GM21447 (cell line): ENCODE measurements at regions not wholly inside any gene's neighbourhood (a gene's known extent, or its start where the extent isn't known, plus 50 kb on each side); places are given as distances from the start of the nearest gene placed in this dataset.
"Not testable (repeated sequence)": the region's sequence is repeated elsewhere in the genome, so short reads cannot be mapped to it uniquely, and the experiment has no call there.

Experiments used
- ATAC-seq: cut with Tn5 transposase; IDR thresholded peaks from one replicate; pipeline ENCODE4 v1.9.1; 2021; ENCODE audit not compliant: unreplicated experiment

- no peak for ATAC-seq
These were observed 207.1 kb downstream of the NKX6-1 start for GRCh38 chr4:84291969-84292368.

GRCh38 chr4:84286048-84286447, 213.0 kb downstream of the NKX6-1 start:
- no peak for ATAC-seq

- no peak for ATAC-seq
These were observed 219.4 kb downstream of the NKX6-1 start for GRCh38 chr4:84279678-84280077.

DNA sequence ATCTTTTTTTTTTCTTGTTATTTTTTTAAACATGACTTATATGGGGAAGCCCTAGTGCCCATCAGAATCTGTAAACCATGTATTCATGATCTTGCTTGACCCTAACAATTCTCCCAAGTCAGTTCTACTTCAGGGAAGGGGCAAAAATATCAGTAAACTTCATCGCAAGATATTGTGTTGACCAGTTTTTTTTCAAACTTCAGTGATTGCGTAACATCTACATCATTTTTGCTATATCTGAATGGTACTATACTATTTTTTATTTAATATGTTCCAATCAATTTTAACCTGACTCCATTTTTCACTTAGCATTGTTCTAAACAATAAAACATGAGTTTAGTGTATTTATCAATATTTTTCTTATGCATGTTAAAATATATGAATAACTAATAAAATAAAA, 221.2 kb downstream of the NKX6-1 start:
- no peak for ATAC-seq

GRCh38 chr4:84276752-84277151, 222.3 kb downstream of the NKX6-1 start:
- no peak for ATAC-seq

GRCh38 chr4:84269536-84270044, 229.5 kb downstream of the NKX6-1 start:
- no peak for ATAC-seq

GRCh38 chr4:84264652-84265051, 234.4 kb downstream of the NKX6-1 start:
- no peak for ATAC-seq

- ATAC-seq = no peak
These were observed 235.7 kb downstream of the NKX6-1 start for GRCh38 chr4:84263415-84263814.

DNA sequence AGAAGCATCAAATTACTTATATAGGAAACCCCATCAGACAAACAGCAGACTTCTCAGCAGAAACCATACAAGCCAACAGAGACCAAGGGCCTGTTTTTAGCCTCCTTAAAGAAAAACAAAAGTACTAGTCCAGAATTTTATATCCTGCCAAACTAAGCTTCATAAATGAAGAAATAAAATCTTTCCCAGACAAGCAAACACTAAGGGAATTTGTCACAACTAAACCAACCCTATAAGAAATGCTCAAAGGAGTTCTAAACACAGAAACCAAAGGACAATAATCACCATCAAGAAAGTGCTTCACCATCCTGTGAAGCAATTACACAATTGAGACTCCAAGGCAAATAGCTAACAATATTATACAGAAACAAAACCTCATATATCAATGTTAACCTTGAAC, 238.6 kb downstream of the NKX6-1 start:
- no peak for ATAC-seq

DNA sequence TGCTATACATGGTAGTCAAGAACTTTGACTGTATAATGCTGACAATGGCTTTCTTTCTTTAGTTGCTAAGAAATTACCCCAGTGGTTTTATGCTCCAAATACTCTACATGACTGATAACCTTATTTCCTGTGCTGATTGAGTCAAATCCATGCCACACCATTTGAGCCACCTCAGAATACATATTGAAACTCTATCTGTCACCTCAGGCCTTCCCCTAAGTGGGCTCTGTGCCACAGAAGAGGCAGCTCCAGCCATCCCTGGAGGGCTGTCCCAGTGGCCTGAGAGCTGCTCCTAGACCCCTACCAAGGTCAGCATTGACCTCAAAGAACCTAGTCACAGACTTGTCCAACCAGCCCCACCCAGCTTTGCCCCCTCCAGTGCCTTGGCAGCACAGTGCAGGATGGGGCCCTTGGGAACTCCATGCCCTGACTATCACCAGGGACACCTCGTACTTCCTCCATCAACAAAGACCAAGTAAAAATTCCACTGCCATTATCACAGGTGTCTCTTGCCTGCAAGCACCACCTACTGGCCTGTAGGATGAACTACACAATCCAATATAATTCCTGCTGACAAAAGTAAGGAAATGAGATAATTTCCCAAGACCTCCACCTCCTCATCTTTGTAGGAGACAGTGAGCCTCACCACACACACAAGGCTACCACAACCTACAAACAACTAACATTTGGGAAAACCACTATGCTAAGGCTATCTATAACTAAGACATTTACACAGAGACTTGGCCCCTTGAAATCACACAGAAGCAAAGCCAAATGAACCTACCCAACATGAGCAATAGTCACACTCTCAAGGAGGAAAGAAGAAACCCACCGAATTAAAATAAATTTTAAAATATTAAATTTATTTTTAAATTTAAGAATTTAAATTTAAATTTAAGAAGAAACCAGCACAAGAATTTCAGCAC, 239.9 kb downstream of the NKX6-1 start:
- ATAC-seq = peak; percentile 80

DNA sequence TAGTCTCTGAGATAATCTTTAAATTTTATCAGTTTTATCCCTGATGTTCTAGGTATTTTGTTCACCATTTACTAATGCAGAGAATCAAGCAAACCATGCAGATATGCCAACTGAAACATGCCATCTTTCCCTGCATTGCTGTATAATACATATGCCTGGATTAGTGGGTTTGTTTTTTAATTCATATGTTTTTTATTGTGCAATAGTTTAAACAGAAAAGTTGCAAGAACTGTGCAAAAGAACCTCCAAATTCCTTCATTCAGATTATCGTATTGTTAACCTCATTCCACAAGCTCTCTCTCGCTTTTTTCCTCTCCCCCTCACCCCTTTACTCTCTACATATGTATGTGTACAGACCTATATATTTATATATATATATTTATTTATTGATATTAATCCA, 244.6 kb downstream of the NKX6-1 start:
- ATAC-seq = no peak

- ATAC-seq = no peak
These were observed 249.6 kb downstream of the NKX6-1 start for GRCh38 chr4:84249521-84249920.

- ATAC-seq = not testable (repeated sequence)
These were observed 254.1 kb downstream of the NKX6-1 start for GRCh38 chr4:84245042-84245441.

DNA sequence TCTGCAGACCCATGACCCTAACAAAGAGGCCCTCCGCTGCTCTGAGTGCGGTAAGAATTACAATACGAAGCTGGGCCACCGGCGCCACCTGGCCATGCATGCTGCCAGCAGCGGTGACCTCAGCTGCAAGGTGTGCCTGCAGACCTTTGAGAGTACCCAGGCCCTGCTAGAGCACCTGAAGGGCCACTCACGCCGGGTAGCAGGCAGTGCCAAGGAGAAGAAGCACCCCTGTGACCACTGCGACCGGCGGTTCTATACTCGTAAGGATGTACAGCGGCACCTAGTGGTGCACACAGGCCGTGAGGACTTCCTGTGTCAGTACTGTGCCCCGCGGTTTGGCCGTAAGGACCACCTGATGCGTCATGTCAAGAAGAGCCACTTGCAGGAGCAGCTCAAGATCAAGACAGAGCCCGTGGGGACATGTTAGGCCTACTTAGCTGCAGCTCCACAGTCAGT, 254.7 kb downstream of the NKX6-1 start:
- ATAC-seq = not testable (repeated sequence)

GRCh38 chr4:84243685-84244084, 255.4 kb downstream of the NKX6-1 start:
- ATAC-seq = no peak

DNA sequence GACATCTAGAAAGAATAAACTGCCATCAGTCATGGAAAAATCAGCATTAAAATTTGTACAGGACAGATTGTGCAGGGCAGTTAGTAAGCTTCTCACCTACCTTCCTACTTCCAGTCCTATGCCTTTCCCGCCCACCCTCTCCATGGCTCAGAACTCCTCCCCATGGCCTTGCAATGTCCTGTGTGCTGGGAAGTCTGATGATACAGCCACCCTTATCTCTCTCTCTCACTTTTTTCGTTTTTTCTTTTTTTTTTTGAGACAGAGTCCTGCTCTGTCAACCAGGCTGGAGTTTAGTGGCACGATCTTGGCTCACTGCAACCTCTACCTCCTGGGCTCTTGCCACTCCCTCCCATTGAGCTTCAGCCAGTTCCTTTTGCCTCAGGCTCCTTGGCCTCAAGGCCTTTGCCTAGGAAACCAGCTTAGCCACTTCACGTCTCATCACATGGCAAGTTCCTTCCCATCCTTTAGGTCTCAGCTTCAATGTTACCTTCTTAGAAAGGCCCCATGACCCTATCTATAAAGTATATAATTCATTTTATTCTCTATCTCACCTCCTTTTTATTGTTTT, 259.7 kb downstream of the NKX6-1 start:
- no peak for ATAC-seq

DNA sequence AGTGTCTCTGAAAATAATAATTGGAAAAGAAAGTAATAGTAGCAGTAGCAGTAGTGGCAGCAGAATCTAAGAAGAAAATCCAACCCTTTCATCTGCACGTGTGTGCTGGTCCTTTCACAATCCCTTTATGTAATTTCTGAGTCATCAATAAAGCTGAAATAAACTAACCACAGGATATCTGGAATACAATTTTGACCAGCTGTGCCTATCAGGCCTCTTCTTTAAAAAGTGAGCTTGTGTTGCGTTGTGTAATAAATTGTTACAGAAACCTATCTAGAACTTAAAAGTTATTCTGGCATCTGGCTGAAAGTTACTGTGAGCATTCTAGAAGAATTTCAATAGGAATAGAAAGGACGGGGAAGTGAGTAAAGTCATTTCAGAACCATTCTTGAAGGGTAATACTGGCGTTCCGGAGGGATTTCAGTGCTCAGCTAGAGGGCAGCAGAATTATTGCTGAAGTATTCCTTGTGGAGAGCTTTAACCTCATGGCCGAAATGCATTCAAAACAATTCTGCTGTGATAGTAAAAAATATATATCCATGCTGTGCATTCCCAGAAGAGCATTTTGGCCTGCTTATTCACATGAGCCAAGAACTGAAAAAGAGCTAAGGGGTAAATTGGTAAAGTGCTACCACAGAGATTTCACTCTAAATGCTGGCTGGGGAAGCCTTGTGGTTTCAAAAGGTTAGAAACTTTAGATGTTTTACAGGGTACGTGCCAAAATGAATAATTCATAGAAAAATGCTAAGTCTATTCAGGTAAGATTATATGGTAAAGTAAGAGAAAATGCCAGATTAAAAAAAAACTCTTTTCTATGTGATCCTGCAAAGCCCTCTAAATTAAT, 260.6 kb downstream of the NKX6-1 start:
- ATAC-seq = no peak

DNA sequence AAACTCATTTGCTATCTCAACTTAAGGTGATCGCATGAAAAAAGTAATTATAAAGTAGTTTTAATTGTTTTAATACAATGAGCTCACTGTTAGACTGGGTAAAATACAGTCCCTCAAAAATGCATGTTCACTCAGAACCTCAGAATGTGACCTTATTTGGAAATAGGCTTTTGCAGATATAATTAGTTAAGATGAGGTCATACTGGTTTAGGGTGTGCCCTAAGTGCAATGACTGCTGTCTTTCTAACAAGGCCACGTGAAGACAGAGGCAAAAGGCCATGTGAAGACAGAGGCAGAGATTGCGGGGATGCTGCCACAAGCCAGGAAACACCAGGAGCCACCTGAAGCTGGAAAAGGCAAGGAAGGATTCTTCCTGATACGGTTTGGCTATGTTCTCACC, 262.1 kb downstream of the NKX6-1 start:
- no peak for ATAC-seq

DNA sequence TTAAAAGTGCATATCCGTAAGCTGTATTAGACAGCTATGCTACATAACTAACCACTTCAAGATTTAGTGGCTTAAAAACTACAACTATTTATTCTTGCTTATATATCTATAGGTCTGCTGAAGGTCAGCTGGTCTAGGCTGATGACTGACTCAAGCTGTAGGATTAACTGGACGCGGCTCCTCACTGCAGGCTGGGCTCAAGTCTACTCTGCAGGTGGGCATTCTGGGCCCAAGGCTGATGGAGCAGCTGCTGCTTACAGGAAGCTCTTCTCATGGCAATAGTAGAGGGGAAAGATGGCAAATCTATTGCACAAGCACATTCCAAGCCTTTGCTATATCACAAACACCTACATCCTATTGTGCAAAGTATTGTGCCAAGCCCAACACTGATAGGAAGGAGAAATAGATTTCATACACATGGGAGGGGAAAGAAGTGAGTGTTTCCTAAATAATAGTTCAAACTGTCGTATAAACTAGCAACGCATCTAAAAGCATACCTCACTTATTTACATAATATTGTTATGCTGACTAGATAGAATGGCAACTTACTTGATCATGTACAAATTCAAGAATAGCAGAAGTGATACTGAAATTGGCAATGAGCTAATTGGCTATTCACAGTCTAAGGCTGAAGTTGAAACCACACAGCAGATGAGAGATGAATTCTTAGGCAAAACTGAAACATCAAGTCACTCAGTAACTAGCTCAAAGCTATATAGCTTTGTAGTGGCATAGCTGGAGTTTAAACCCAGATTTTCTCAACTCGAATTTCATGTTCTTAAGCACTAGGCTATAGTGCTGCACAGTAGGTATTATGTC, 263.8 kb downstream of the NKX6-1 start:
- ATAC-seq = peak; percentile 99

DNA sequence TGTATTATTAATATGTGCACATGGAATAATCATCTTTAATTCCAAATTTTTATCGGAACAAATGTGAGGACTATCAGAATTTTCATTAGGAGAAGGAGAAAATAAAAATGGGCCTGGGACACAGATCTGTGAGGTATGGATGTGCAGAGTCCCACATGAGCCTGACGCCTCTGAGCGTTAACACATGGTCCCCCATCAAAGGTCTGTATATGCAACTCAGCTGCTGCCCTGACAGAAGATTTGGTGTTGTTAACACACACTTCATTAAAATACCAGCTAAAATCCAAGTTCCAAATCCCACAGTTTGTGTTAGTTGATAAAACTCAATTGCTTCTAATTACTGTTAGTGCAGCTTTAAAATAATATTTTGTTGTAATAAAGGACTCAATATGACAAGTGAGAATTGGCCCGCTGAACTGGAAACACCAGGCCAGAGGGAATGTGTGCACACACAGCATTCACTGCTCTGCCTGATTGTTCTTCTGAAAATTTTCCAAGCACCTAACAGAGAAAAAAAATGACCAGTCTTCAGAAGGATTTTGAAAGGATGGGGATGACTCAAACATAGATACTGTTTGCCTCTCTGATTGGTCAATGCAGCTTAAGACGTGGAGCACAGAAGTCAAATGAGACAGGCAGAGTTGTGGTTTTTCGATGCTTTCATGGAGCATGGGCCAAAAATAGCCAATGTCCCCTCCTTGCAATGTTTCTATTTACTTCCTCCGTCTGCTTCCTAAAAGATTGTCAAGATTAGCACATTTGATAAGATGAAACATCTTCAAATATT, 266.6 kb downstream of the NKX6-1 start:
- ATAC-seq = no peak
